A549 (cell line): ENCODE measurements at regions not wholly inside any gene's neighbourhood (a gene's known extent, or its start where the extent isn't known, plus 50 kb on each side); places are given as distances from the start of the nearest gene placed in this dataset.

Experiments used
- ATAC-seq, 2 experiments: fragments of 200-7000 bp in 1 of 2; fragments of >200 bp in 1 of 2; cut with Nextera tagmentation in 1 of 2; cut with Tn5 transposase in 1 of 2; 3 replicates each; pipeline versions ENCODE4 v1.8.0 to v1.9.1; 2018 to 2020; ENCODE audit warnings: mild to moderate bottlenecking in 1 of 2, moderate library complexity in 1 of 2
- CTCF ChIA-PET: fragments of 300-600 bp; sonication (Branson Sonifier 250); formaldehyde crosslinking; extraction: SDS; loops from one replicate; lab custom pipeline; 2021; ENCODE audit warnings: antibody characterized with exemption, inconsistent platforms; lab: Yijun Ruan, JAX
- POLR2A ChIA-PET: fragments of 350-600 bp; formaldehyde crosslinking; extraction: SDS; loops from one replicate; lab custom pipeline; 2021; ENCODE audit warnings: antibody characterized with exemption, inconsistent platforms; lab: Yijun Ruan, JAX
- DNase-seq, 2 experiments: peaks; one replicate each; pipeline versions ENCODE4 v3.0.0 to v3.0.0-alpha.2; 2011 to 2016; ENCODE audit warnings: low read depth in 1 of 2, low spot score in 1 of 2
- FAIRE-seq: peaks from 2 replicates; lab custom pipeline; 2011; peaks lifted over from hg19 to GRCh38; lab: Jason Lieb, UNC
- H3K27ac ChIP-seq, 2 experiments: fragments of >200 bp; sonication (Bioruptor Twin); formaldehyde crosslinking; 3 replicates each; pipeline ENCODE4 v1.5.1; 2016 to 2017
- H3K4me1 ChIP-seq: fragments of >200 bp; sonication (Bioruptor Twin); formaldehyde crosslinking; 3 replicates; pipeline ENCODE4 v1.6.1; 2016
- H3K4me2 ChIP-seq: fragments of >200 bp; sonication (Bioruptor Twin); formaldehyde crosslinking; 3 replicates; pipeline ENCODE4 v1.6.1; 2016
- H3K4me3 ChIP-seq: fragments of >200 bp; sonication (Bioruptor Twin); formaldehyde crosslinking; 3 replicates; pipeline ENCODE4 v1.5.1; 2016
- H3K9me3 ChIP-seq: fragments of >200 bp; sonication (Bioruptor Twin); formaldehyde crosslinking; 3 replicates; pipeline ENCODE4 v1.6.1; 2016
- BCL3 ChIP-seq: fragments of >200 bp; sonication (Bioruptor Twin); formaldehyde crosslinking; IDR thresholded peaks from 3 replicates; pipeline ENCODE4 v1.6.1; 2016
- CBX2 ChIP-seq: fragments of 200-600 bp; sonication (generic); IDR thresholded peaks from 2 replicates; pipeline ENCODE4 v1.6.1; 2016; ENCODE audit warnings: low read depth, mild to moderate bottlenecking, borderline replicate concordance
- EHMT2 ChIP-seq: fragments of 200-600 bp; sonication (generic); IDR thresholded peaks from 2 replicates; pipeline ENCODE4 v1.6.1; 2016; ENCODE audit warnings: antibody characterized with exemption, low read depth, mild to moderate bottlenecking, moderate library complexity
- ELK1 ChIP-seq: fragments of 150-350 bp; IDR thresholded peaks from 2 replicates; pipeline ENCODE4 v1.6.1; 2014; ENCODE audit warnings: low read depth, mild to moderate bottlenecking, low read length
- EP300 ChIP-seq, 2 experiments: fragments of >200 bp; sonication (Bioruptor Twin); formaldehyde crosslinking; IDR thresholded peaks; 2 replicates in 1 of 2; 3 replicates in 1 of 2; pipeline ENCODE4 v1.6.1; 2016 to 2017
- GATA3 ChIP-seq: IDR thresholded peaks from 2 replicates; pipeline ENCODE4 v1.6.1; 2012; ENCODE audit warnings: borderline replicate concordance
- HDAC2 ChIP-seq: fragments of 200-600 bp; sonication (generic); IDR thresholded peaks from 2 replicates; pipeline ENCODE4 v1.6.1; 2016
- HEYL ChIP-seq: fragments of 250-450 bp; sonication (Bioruptor Pico); IDR thresholded peaks from 2 replicates; pipeline ENCODE4 v1.8.0; 2021; ENCODE audit warnings: mild to moderate bottlenecking, moderate library complexity
- HMGXB4 ChIP-seq: fragments of 250-450 bp; sonication (Bioruptor Pico); IDR thresholded peaks from 2 replicates; pipeline ENCODE4 v1.5.0; 2021; ENCODE audit warnings: mild to moderate bottlenecking, moderate library complexity, borderline replicate concordance
- HOXA7 ChIP-seq: fragments of 250-450 bp; sonication (Bioruptor Pico); IDR thresholded peaks from 2 replicates; pipeline ENCODE4 v1.5.0; 2020; ENCODE audit warnings: mild to moderate bottlenecking, moderate library complexity
- KDM1A ChIP-seq: fragments of 200-600 bp; sonication (generic); IDR thresholded peaks from 2 replicates; pipeline ENCODE4 v1.6.1; 2016; ENCODE audit warnings: low read depth, mild to moderate bottlenecking
- MAX ChIP-seq: IDR thresholded peaks from 2 replicates; pipeline ENCODE4 v1.6.1; 2012
- MAZ ChIP-seq: fragments of 150-350 bp; IDR thresholded peaks from 2 replicates; pipeline ENCODE4 v1.6.1; 2014; ENCODE audit warnings: antibody characterized with exemption, low read depth, low read length, borderline replicate concordance
- PHF8 ChIP-seq: fragments of 200-600 bp; sonication (generic); IDR thresholded peaks from 2 replicates; pipeline ENCODE4 v1.6.1; 2016; ENCODE audit warnings: low read depth, mild to moderate bottlenecking, antibody characterized with exemption, moderate library complexity, borderline replicate concordance
- REST ChIP-seq: fragments of 200-600 bp; sonication (generic); IDR thresholded peaks from 2 replicates; pipeline ENCODE4 v1.6.1; 2016; ENCODE audit warnings: antibody characterized with exemption, mild to moderate bottlenecking, moderate library complexity
- RNF2 ChIP-seq: fragments of 200-600 bp; sonication (generic); IDR thresholded peaks from 2 replicates; pipeline ENCODE4 v1.6.1; 2016; ENCODE audit warnings: low read depth, mild to moderate bottlenecking, antibody characterized with exemption, moderate library complexity, borderline replicate concordance
- TFCP2L1 ChIP-seq: fragments of 250-450 bp; sonication (Bioruptor Pico); IDR thresholded peaks from 2 replicates; pipeline ENCODE4 v1.5.0; 2021; ENCODE audit warnings: mild to moderate bottlenecking
- TP53 ChIP-seq: fragments of 250-450 bp; sonication (Bioruptor Pico); IDR thresholded peaks from 2 replicates; pipeline ENCODE4 v1.5.0; 2021; ENCODE audit warnings: mild to moderate bottlenecking, moderate library complexity
- USF2 ChIP-seq: fragments of 450-650 bp; IDR thresholded peaks from 2 replicates; pipeline ENCODE4 v1.6.1; 2014; ENCODE audit warnings: antibody characterized with exemption
- ZC3H11A ChIP-seq: fragments of 450-650 bp; IDR thresholded peaks from 2 replicates; pipeline ENCODE4 v1.6.1; 2014; ENCODE audit warnings: antibody characterized with exemption, mild to moderate bottlenecking
- ZNF302 ChIP-seq: fragments of 250-450 bp; sonication (Bioruptor Pico); IDR thresholded peaks from 2 replicates; pipeline ENCODE4 v1.9.0; 2021; ENCODE audit warnings: inconsistent platforms, mild to moderate bottlenecking, moderate library complexity
- ZSCAN20 ChIP-seq: fragments of 250-450 bp; sonication (Bioruptor Pico); IDR thresholded peaks from 2 replicates; pipeline ENCODE4 v1.8.0; 2022; ENCODE audit warnings: mild to moderate bottlenecking, moderate library complexity
- WGBS: methylation state at CpG from one replicate; pipeline ENCODE4 v1.1.6; 2017; ENCODE audit errors: missing lambda C conversion rate; 5-methylcytosine and 5-hydroxymethylcytosine counted together

- ChIA-PET CTCF (no interaction called here), POLR2A (no interaction called here)
- DNase-seq (peak in 1 of 2 experiments; percentile 3), FAIRE-seq (no peak), ATAC-seq (peak in 1 of 2 experiments; percentile 32; a peak in 1 of 6 replicates)
- TF ChIP-seq RNF2, result no peak
- TF ChIP-seq TP53, result no peak
- no peak for TF ChIP-seq EP300 (IDR thresholded peaks at IDR 0.05)
- TF ChIP-seq HMGXB4 (CRISPR knock-in tag), result no peak
- TF ChIP-seq TFCP2L1 (CRISPR knock-in tag), result no peak
- no peak for TF ChIP-seq KDM1A
- TF ChIP-seq MAZ, result no peak
- no peak for TF ChIP-seq ELK1
- no peak for TF ChIP-seq HEYL (CRISPR knock-in tag)
- no peak for TF ChIP-seq ZNF302 (CRISPR knock-in tag)
- TF ChIP-seq HOXA7, result no peak
- TF ChIP-seq GATA3, result no peak
- no peak for TF ChIP-seq ZSCAN20 (CRISPR knock-in tag)
- no peak for TF ChIP-seq ZC3H11A
- no peak for TF ChIP-seq CBX2
- no peak for TF ChIP-seq PHF8
- no peak for TF ChIP-seq HDAC2
- Histone ChIP-seq H3K4me1 (peaks cover 4% of the 10 kb centered on the region; the same call in 1 of the 3 replicates), H3K4me2 (no peak overlapping the region), H3K4me3 (no peak overlapping the region), H3K27ac (no peak overlapping the region), H3K9me3 (no peaks in the 10 kb centered on the region)
- 7% methylated on average over 4 of the region's 4 CpGs for WGBS
These were observed 216.1 kb upstream of the GRIK3 start for GRCh38 chr1:37250371-37250770.

GRCh38 chr1:37255136-37255795 lies 219.1 kb upstream of the ZC3H12A start:
- no peak for FAIRE-seq
- peak; percentile 19 to 21 for DNase-seq
- ChIA-PET CTCF (interaction anchor here (0.6 to 0.7 kb wide), 2 partner anchors 60 to 410 kb away, joined by 3 read pairs; no protein-coding TSS in a partner anchor), POLR2A (no interaction called here)
- peak; percentile 76 to 79; a peak in 5 of 6 replicates for ATAC-seq
- Histone ChIP-seq H3K4me3 (no peak overlapping the region), H3K27ac (no peak overlapping the region), H3K9me3 (no peaks in the 10 kb centered on the region), H3K4me2 (peak overlapping the region; percentile 48), H3K4me1 (peaks cover 4% of the 10 kb centered on the region; the same call in 1 of the 3 replicates)
- TF ChIP-seq MAX, result 0 out of 2 replicates have a peak, but pooled peaks have one; percentile 17
- TF ChIP-seq REST, result peak; percentile 90
- TF ChIP-seq EHMT2, result 0 out of 2 replicates have a peak, but pooled peaks have one; percentile 44
- TF ChIP-seq BCL3, result no peak
- no peak for TF ChIP-seq USF2
- WGBS, result under 1% methylated on average over 15 of the region's 24 CpGs
